ENCODE measurements at regions not wholly inside any gene's neighbourhood (a gene's known extent, or its start where the extent isn't known, plus 50 kb on each side); places are given as distances from the start of the nearest gene placed in this dataset.
"Not testable (repeated sequence)": the region's sequence is repeated elsewhere in the genome, so short reads cannot be mapped to it uniquely, and the experiment has no call there.

DNA sequence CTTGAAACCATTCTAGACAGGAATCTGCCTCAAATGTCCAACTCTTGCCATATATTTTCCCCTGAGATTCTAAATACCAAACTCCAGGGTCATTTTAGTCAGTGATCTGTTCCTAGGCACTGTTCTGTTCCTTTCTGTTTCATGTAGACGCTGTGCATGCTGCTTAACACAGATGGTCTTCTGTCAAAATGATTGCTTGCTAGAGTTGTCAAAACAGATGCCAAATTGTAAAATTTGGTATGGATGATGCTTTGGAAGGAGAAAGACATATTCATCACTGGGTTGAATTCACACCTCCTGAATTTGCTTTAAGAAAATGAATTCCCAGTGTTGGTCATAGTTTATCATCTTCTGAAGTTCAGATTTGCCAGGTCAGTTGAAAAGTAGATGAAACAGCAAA, 425.9 kb downstream of the ETS1 start:
- no peak for DNase-seq (ENCODE audit: low read depth in 3 of 3)

DNA sequence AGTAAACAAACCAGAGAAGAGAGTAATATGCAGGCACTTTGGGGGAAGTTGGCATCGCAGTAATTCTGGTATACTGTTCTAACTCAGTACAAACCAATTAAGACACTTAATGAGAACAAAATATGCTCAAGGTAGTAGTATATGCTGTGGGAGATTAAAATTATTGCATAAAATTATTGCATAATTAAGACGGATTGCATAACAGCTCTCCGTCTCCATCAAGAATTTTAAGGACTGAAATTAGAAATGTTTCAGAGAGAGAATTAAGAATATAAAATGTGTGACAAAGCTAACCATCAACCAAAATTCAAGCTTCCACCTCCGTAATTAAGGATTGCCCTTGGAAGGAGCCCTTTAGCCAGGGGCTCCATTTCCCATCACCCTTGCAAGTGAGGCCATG, 428.5 kb downstream of the ETS1 start:
- DNase-seq (ENCODE audit: low read depth in 3 of 3), result no peak

DNA sequence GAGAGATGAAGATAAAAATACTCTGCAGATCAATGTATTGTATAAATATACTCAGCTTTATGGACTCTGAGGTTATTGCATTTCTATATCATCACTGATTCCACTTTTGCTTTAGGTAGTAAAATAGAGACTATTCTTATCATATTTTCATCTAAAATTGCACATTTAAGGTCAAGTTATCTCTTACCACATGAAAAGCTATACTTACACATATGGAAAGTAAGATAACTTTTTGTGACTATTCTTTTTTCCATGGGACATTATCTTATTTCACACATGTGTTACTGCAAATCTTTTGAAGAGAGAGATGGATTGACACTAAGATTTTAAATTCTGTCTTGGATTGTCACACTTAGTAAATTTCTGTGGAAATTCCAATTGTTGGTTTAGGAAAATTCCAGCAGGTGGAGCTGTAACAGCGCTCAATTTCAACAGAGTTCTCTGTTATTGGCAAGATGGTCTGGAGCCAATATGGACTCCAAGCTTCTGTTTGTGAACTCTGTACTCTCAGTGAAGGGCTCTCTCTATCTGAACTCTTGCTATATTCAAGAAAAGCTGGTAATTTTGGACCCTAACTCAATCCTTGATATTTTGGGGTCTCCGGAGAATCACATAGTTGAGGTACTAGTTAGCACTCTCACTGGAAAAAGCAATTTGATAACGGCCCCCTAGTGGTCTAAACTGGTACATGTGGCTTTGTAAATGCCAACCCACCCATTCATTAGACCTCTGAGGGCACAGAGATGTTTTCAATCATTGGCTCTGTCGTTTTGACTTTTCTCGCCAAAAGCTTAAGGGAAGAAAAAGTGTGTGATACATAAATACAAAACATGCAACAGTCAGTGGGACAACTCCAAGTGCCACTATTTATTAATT, 429.7 kb downstream of the ETS1 start:
- peak in 2 of 3 experiments; percentile 29 to 36 for DNase-seq (ENCODE audit: low read depth in 3 of 3)

DNA sequence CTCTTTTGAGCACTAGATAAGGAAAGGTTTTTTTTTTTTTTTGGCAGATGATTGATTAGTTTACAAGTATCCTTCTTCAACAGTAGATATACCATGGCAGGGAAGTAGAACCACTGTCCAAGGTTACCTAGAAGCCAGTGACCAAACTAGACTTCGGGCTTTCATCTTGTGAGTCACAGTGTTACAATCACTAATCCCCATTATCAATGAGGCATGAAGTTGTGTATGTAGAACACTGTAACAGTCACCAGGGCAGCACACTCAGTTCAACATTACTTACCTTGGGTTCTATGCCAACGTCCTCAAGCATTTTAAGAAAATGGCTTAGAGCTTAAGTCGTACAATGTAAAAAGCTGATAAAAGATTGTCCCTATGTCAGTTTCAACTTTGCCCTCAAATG, 430.9 kb downstream of the ETS1 start:
- no peak for DNase-seq (ENCODE audit: low read depth in 3 of 3)

DNA sequence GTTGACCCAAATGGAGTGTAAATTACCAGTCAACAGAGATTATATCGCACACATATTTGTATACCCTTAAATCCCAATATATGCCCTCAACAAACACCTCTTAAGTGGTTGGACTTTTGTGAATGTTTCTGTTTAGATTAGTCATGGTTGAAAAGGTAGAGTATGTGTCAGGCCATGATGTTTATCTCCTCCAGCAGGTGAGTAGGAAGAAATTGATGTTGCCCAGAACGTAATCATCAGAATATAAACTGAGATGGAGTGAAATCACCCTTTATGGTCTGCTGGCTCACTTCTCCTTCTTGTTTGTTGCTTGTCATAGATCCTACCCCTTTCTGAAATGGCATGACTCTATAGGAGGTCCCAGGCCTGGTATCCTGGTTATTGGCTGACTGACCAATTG, 431.8 kb downstream of the ETS1 start:
- no peak for DNase-seq (ENCODE audit: low read depth in 3 of 3)

DNA sequence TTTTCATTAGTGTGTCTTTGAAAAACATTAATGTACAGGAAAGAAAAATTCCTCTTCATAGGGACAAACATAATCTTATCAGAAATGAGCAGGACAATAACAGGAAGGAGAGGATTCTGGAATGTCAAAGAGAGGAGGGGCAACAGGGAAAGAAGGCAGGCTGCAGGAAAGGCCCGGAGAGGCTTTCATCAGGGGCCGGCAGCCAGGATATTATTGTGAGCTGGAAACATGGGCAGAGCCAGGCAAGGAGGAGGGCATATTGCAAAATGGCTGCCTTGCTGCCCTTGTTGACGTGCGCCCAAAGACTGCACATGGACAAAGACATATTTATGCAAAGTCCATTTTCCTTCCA, 433.7 kb downstream of the ETS1 start:
- no peak for DNase-seq (ENCODE audit: low read depth in 3 of 3)

DNA sequence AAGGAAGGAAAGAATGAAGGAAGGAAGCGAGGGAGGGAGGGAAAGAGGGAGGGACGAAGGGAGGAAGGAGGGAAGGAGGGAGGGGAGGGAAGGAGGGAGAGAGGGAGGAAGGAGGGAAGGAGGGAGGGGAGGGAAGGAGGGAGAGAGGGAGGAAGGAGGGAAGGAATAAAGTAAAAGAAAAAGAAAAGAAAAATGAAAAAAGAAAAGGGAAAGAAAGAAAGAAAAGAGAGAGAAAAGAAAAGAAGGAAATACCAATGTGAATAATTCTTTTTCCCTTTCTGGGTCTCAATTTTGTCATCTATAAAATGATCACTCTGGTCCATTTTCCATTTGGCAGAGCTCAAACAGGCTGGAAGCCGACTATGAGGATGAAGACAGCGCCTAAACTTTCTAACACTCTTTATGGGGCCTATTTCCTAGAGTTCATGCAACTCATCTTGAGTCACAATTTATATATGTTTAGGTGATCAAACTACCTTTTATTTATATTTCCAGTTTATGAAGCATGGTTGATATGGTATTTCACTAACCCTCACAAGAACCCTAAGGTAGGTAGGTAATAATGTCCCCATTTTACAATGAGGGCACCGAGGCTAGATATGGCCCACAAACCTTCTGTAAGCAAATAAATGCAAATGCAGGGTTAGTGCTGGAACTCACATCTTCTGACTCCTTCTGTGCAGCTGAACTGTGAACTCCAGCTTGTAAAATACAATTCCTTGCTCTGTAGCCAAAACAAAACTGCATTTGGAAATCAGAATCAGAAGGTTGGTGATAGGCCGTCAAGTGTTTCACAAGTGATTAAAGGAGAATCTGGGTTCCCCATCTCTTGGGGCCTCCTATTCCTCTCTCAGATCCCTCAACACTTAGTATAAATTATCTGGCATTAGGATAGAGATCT, 434.3 kb downstream of the ETS1 start:
- no peak for DNase-seq (ENCODE audit: low read depth in 3 of 3)

DNA sequence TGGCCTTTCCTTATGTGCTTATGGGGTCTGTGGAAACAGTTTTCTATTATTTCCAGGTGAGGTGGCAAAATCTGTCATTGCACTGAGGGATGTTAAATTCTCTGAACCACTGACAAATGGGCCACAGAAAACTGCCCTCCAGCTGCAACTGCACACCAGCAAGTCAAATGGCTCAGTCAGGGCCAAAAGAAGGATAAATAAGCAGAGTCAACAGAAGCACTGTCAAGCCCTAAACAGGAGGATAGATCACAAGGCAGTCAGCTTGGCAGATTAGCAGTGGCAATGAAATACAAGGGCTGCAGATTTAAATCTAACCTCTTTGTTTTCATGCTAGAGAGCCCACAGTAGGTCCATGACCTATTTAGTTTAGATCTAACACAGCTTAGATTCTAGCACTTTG, 435.6 kb downstream of the ETS1 start:
- no peak for DNase-seq (ENCODE audit: low read depth in 3 of 3)

DNA sequence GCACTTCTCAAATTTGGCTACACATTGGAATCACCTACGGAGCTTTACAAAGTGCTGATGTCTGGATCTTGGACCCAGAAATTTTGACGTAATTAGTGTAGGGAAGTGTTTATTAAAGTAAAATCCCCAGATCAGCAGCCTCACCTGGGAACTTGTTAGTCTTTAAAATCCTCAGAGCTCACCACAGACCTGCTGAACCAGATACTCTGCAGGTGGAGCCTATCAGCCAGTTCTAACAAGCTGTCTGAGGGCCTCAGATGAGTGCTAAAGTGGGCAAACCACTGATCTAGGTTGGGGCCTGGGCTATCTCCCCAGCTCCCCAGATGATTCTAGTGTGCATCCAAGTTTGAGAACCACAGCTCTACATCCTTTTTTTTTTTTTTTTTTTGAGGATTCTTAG, 436.0 kb downstream of the ETS1 start:
- DNase-seq (ENCODE audit: low read depth in 3 of 3), result no peak

DNA sequence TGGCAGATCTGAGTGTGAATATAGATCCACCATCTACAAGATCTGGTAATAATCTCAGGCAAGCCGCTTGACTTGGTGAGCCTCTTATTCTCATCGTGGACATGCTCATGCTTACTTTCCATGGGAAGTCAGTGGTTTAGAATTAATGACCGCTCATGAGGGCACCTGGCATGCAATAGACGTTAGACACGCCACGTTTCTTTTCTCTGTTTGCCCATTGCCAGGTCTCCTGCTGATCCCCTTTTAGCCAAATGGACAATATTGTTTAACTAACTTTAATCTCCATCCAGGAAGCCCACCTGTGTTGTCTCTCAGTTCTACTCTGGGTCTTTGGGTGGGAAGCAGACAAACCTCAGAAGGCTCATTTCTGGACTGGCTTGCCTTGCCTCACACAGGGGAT, 439.1 kb downstream of the ETS1 start:
- DNase-seq (ENCODE audit: low read depth in 3 of 3), result no peak

DNA sequence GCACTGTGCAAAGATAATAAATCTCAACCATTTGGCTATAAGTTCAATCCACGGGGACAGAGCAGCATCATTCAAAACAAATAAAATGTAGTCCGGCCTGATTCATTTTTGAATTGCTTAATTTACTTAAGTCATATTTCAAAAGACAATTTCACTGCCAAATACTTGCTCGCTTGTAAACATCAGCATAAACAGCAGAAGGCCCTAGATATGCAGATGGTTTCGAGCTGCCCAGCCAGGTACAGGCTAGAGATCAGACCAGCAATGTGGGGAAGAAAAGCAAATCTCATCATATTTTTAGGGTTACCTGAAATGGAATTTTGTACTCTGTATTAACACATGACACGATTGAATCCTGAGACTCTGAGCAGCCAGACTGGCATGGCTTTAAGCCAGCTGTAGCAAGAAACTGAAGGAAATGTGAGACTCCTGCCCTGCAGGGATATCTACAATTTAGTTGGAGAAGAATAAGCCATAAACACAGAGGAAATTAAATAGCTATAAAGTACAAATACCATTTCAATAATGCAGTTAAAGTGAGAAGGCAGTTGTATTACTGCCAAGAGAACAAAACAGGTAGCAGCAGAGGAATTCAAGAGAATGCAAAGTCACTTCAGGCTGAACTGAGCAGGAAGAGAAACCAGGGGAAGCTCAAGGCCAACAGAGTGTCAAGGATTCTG, 440.3 kb downstream of the ETS1 start:
- no peak for DNase-seq (ENCODE audit: low read depth in 3 of 3)

DNA sequence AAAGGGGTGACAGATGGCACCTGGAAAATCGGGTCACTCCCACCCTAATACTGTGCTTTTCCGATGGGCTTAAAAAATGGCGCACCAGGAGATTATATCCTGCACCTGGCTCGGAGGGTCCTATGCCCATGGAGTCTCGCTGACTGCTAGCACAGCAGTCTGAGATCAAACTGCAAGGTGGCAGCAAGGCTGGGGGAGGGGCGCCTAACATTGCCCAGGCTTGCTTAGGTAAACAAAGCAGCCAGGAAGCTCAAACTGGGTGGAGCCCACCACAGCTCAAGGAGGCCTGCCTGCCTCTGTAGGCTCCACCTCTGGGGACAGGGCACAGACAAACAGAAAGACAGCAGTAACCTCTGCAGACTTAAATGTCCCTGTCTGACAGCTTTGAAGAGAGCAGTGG, 447.1 kb downstream of the ETS1 start:
- not testable (repeated sequence) for DNase-seq (ENCODE audit: low read depth in 3 of 3)

DNA sequence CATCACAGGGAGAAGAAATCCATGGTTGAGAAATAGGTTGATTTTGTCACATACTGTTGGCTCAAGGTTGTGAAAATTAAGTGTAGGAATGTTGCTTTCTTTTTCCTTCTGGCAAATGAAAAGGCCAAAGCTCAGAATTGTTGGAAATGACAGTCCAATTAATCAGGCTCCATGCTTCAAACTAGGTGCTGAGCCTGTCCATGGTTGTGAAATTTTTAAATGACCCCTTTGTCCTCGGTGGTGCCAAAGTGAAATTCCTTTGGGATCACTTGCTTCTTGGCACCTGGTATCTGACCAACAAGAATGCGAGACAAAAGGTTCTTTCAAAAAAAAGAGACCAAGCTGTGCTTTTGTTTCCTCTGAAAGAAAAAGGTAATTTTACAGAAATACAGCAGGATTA, 451.9 kb downstream of the ETS1 start:
- no peak for DNase-seq (ENCODE audit: low read depth in 3 of 3)

DNA sequence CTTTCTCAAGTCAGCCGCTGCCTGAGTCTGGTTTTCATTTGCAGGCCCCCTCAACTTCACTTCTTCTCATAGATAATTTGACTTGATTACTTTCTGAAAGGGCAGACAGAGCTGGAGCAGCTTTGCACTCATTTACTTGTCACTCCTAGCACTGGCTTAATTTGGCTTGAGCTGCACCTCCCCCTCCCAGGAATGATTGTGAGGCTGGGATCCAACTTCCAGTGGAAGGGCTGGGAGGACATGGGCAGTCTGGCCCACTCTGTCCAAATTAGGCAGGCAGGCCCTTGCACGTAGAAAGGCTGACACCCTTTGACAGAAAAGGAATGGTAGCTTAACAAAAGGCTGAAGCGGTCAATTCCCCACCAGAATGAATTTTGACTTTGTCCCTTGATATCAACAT, 453.9 kb downstream of the ETS1 start:
- DNase-seq (ENCODE audit: low read depth in 3 of 3), result no peak

DNA sequence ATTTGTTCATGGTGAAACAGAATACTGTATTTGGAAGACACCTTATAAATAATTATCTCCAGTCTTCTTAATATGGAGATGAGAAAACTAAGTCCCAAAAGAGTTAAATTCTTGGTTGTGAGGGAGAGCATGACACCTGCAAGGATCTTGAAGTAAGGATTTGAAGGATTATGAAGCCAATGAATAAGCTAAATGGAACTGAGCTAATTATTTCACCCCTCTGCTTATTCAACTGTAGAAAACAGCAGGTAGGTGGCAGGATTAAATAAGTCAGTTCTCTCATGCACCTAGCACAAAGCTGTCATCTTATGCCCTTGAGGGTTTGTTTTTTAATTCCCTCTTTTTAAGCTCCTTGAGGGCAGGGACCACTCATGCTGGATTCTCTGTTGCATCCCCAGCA, 457.3 kb downstream of the ETS1 start:
- no peak for DNase-seq (ENCODE audit: low read depth in 3 of 3)

DNA sequence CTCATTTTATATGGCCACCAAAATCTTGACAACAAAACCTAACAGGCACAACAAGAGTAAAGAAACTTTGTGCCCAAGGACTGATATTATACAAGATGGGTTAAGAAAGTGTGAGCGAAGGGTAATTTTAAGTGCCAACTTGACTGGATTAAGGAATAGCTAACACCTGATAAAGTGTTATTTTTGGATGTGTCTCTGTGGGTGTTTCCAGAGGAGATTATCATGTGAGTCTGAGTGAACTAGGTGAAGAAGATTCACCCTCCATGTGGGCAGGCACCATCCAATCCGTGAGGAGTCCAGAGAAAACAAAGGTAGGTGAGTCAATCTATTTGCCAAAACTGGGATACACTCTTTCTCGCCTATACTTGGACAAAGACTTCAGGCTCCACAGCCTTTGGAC, 461.6 kb downstream of the ETS1 start:
- no peak for DNase-seq (ENCODE audit: low read depth in 3 of 3)

DNA sequence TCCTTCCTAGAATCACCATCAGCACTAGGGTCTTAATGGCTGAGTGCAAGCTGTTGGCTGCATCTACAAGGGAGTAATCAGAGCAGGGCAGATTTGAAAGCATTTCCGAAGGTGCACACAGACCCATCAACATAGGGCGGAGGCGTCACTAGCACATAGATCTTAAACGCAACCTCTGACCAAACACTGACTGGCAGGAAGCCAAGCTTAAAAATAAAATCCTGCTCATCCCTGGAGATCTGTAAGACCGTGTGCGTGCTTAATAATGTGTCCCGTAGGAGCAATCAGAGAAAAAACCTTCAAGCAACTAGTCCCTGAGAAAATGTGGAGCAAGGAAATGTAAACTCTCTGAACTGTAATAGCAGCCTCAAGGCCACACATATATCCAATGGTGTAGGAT, 470.5 kb downstream of the ETS1 start:
- no peak for DNase-seq (ENCODE audit: low read depth in 3 of 3)

DNA sequence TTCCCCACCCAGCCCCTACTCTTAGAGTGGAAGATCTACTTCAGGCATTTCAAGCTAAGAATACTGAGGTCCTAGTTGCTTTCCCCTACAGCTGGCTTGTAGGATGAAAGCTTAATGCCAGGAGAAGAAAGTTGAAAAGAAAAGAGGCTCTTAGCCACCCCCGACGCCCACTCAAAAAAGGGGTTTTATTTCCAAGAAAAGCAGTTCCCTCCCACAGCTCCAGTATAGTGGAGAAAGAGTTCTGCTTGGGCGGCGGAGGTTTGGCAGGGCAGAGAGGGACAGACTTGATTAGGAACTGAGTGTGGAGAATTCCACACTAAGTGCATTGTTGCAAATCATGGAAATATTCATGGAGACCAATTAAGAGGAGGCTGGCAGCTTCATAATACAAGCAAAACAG, 470.9 kb downstream of the ETS1 start:
- no peak for DNase-seq (ENCODE audit: low read depth in 3 of 3)

DNA sequence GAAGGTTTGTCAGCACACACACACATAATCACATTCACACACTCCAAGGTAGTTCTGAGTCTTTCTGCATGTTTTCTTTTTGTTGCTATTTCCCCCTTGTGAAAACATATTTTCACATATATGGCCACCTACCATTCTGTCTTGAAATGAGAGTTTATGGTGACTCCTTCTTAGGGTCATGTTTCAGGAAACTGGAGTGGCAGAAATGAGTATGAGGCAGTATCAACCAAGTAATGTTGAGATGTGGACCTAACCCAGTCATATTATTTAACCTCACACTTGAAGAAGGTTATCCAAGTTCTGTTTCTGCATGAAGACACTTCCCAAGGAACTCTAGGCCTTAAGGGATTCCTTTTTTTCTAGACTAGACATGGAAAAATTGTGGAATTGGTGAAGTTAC, 481.4 kb downstream of the ETS1 start:
- DNase-seq (ENCODE audit: low read depth in 3 of 3), result no peak

DNA sequence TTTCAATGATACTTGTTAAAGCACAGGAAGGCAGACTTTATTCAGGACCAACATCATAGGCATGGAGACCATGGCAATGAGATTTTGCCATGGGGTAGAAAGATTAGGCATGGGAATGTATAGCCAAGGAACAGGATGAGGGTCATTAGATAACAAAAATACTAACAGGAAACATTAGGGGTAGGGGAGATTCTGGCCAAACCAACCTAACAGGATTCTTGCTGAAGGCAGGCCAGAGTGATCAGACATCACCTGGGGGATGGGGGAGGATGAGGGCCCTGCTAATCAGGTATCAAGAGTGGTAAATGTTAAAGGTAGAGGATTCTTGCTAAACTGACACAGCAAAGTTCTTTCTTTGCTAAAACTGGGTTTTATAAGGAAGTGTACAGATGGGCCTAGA, 481.8 kb downstream of the ETS1 start:
- no peak for DNase-seq (ENCODE audit: low read depth in 3 of 3)

DNA sequence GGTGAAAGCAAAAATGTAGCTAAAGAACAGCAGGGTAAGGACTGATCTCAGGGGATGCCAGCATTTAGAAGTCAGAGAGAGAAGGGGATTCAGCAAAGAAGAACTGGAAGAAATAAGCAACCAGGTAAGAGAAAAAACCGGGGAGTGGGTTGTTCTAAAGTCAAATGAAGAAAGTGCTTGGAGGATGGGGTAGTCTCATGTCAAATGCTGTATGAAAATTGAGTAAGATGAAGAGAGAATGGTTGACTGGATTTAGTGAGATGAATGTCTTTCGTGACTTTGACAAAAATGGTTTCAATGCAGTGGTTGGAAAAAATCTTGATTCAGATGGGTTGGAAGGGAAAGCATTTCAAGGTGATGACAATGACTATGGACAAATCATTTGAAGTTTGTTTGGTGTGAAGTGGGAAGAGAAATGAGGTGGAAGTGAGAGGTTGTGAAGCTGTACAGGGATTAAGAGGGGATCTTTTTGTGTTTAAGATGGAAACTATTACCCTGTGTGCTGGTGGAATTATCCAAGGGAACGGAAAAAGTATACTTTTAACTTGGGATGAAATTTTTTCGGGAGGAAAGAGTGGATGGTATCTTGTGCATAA, 484.0 kb downstream of the ETS1 start:
- DNase-seq (ENCODE audit: low read depth in 3 of 3), result no peak

DNA sequence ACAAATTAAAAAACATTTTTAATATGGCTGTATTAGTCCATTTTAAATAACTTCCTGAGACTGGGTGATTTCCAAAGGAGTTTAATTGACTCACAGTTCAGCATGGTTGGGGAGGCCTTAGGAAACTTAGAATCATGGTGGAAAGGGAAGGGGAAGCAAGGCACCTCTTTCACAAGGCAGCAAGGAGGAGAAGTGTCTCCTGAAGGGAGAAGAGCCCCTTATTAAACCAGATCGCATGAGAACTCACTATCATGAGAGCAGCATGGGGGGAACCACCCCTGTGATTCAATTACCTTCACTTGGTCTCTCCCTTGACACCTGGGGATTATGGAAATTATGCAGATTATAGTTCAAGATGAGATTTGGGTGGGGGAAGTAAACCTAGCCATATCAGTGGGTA, 488.6 kb downstream of the ETS1 start:
- DNase-seq (ENCODE audit: low read depth in 3 of 3), result no peak
